HepG2 (cell line): ENCODE measurements at regions not wholly inside any gene's neighbourhood (a gene's known extent, or its start where the extent isn't known, plus 50 kb on each side); places are given as distances from the start of the nearest gene placed in this dataset.

Source experiments
- ATAC-seq: fragments of 200-7000 bp; cut with Tn5 transposase; 3 replicates; pipeline ENCODE4 v1.9.1; 2020; ENCODE audit warnings: mild to moderate bottlenecking, moderate library complexity
- BruUV-seq: library from RNA; stranded (reverse); fragments of 400-500 nt; replicated peaks from 2 replicates; lab custom pipeline; 2021; lab: Mats Ljungman, UMichigan
- CTCF ChIA-PET: fragments of 300-600 bp; formaldehyde crosslinking; extraction: SDS; loops from one replicate; lab custom pipeline; 2021; ENCODE audit warnings: low total read pairs, inconsistent platforms, low intra/inter-chr PET ratio; lab: Yijun Ruan, JAX
- POLR2A ChIA-PET: fragments of 350-600 bp; sonication (Branson Sonifier 250); formaldehyde crosslinking; loops from one replicate; lab custom pipeline; 2020; ENCODE audit warnings: antibody characterized with exemption, inconsistent platforms; lab: Yijun Ruan, JAX
- DNase-seq: peaks from one replicate; pipeline ENCODE4 v3.0.0-alpha.2; 2015; ENCODE audit warnings: low spot score
- FAIRE-seq: peaks from 3 replicates; lab custom pipeline; 2011; peaks lifted over from hg19 to GRCh38; lab: Jason Lieb, UNC
- H2AFZ ChIP-seq: one replicate; pipeline ENCODE4 v1.6.1; 2011; ENCODE audit warnings: low read length, inconsistent platforms
- H3K27ac ChIP-seq: fragments of 300-600 bp; 3 replicates; pipeline ENCODE4 v1.8.0; 2011; ENCODE audit warnings: mixed run types, mild to moderate bottlenecking, mixed read lengths, low read length, inconsistent platforms; ENCODE audit not compliant: insufficient read depth; ENCODE audit errors: extremely low read length
- H3K27me3 ChIP-seq, 2 experiments: fragments of 200-600 bp in 1 of 2; 2 replicates in 1 of 2; 3 replicates in 1 of 2; pipeline versions ENCODE4 v1.6.0 to v1.8.0; 2011; ENCODE audit warnings: low read length in 2 of 2, mild to moderate bottlenecking in 2 of 2, moderate library complexity in 2 of 2, inconsistent platforms in 1 of 2; ENCODE audit not compliant: insufficient read depth in 2 of 2, control insufficient read depth in 1 of 2
- H3K36me3 ChIP-seq, 2 experiments: fragments of 200-600 bp in 1 of 2; replicated peaks in 1 of 2; 2 replicates in 1 of 2; 3 replicates in 1 of 2; pipeline versions ENCODE4 v1.5.1 to v1.8.0; 2011; ENCODE audit warnings: low read length in 2 of 2, inconsistent platforms in 1 of 2; ENCODE audit not compliant: insufficient read depth in 2 of 2, control insufficient read depth in 1 of 2
- H3K4me1 ChIP-seq: 2 replicates; pipeline ENCODE4 v1.5.1; 2012; ENCODE audit warnings: low read length, inconsistent platforms; ENCODE audit not compliant: insufficient read depth
- H3K4me2 ChIP-seq: 2 replicates; pipeline ENCODE4 v1.6.0; 2011; ENCODE audit warnings: low read depth, low read length, inconsistent platforms
- H3K4me3 ChIP-seq, 3 experiments: fragments of 200-600 bp in 1 of 3; sonication (generic), shearing (Covaris generic) in 1 of 3; replicated peaks in 1 of 3; 2 replicates each; pipeline ENCODE4 v1.5.1; 2011 to 2016; ENCODE audit warnings: low read length in 3 of 3, inconsistent platforms in 2 of 3, low read depth in 2 of 3, mild to moderate bottlenecking in 2 of 3, control low read depth in 1 of 3, mixed read lengths in 1 of 3; ENCODE audit not compliant: insufficient read depth in 1 of 3
- H3K79me2 ChIP-seq: one replicate; pipeline ENCODE4 v1.6.1; 2011; ENCODE audit warnings: low read length, inconsistent platforms; ENCODE audit not compliant: insufficient read depth
- H3K9ac ChIP-seq: 2 replicates; pipeline ENCODE4 v1.6.0; 2011; ENCODE audit warnings: mild to moderate bottlenecking, low read depth, low read length, inconsistent platforms; ENCODE audit not compliant: insufficient read depth
- H3K9me3 ChIP-seq: 2 replicates; pipeline ENCODE4 v1.5.1; 2012; ENCODE audit warnings: mild to moderate bottlenecking, low read length
- H4K20me1 ChIP-seq: 2 replicates; pipeline ENCODE4 v1.6.0; 2011; ENCODE audit warnings: inconsistent platforms, mild to moderate bottlenecking, low read length, moderate library complexity; ENCODE audit not compliant: insufficient read depth
- CTCF ChIP-seq: sonication (generic); formaldehyde crosslinking; IDR thresholded peaks from 2 replicates; pipeline ENCODE4 v1.5.0; 2020; ENCODE audit warnings: mild to moderate bottlenecking, missing genetic modification reagents, moderate library complexity
- SMARCC2 ChIP-seq: fragments of 450-650 bp; IDR thresholded peaks from 2 replicates; pipeline ENCODE4 v1.6.1; 2017; ENCODE audit warnings: antibody characterized with exemption, mild to moderate bottlenecking
- SP1 ChIP-seq, 2 experiments: fragments of 450-650 bp in 1 of 2; sonication (generic) in 1 of 2; formaldehyde crosslinking in 1 of 2; IDR thresholded peaks; 2 replicates each; pipeline versions ENCODE4 v1.4.0 to v1.6.1; 2016 to 2020; ENCODE audit warnings: missing genetic modification reagents in 1 of 2
- STAG1 ChIP-seq: sonication (generic); formaldehyde crosslinking; IDR thresholded peaks from 2 replicates; pipeline ENCODE4 v1.4.0; 2020; ENCODE audit warnings: missing genetic modification reagents
- TAF15 ChIP-seq: fragments of 200-400 bp; formaldehyde crosslinking; IDR thresholded peaks from one replicate; pipeline ENCODE4 v1.6.1; 2018; ENCODE audit warnings: mild to moderate bottlenecking, low read depth, low read length; ENCODE audit not compliant: poor library complexity, severe bottlenecking
- TFAP4 ChIP-seq: sonication (generic); IDR thresholded peaks from 2 replicates; pipeline ENCODE4 v1.6.1; 2016; ENCODE audit warnings: low read depth, borderline replicate concordance
- XRCC5 ChIP-seq: fragments of 200-400 bp; formaldehyde crosslinking; optimal IDR thresholded peaks from 2 replicates; pipeline ENCODE3; 2017; ENCODE audit warnings: mild to moderate bottlenecking, low read length
- ZNF33B ChIP-seq: sonication (generic); formaldehyde crosslinking; IDR thresholded peaks from 2 replicates; pipeline ENCODE4 v1.5.1; 2020; ENCODE audit warnings: mild to moderate bottlenecking, missing genetic modification reagents
- ZNF382 ChIP-seq: sonication (generic); formaldehyde crosslinking; IDR thresholded peaks from 2 replicates; pipeline ENCODE4 v1.5.0; 2020; ENCODE audit warnings: missing genetic modification reagents, mild to moderate bottlenecking, borderline replicate concordance
- ZNF619 ChIP-seq: sonication (generic); formaldehyde crosslinking; IDR thresholded peaks from 2 replicates; pipeline ENCODE4 v1.4.0; 2020; ENCODE audit warnings: mild to moderate bottlenecking, missing genetic modification reagents
- ZNF687 ChIP-seq: sonication (generic); formaldehyde crosslinking; IDR thresholded peaks from 2 replicates; pipeline ENCODE4 v1.5.1; 2020; ENCODE audit warnings: mild to moderate bottlenecking, missing genetic modification reagents, moderate library complexity
- WGBS: methylation state at CpG from one replicate; pipeline ENCODE4 v1.1.6; 2017; ENCODE audit warnings: low lambda C conversion rate; 5-methylcytosine and 5-hydroxymethylcytosine counted together
- in situ Hi-C: cut with HindIII; loops from 2 replicates; pipeline ENCODE4 v1.10.0; 2017; ENCODE audit warnings: low pct_unique_long_range_greater_than_20kb; ENCODE audit not compliant: extremely low pct_ligation_motif_present
- intact Hi-C: fragments of 100-400 bp; cut with micrococcal nuclease; formaldehyde crosslinking; loops from one replicate; pipeline ENCODE4 v1.10.0; 2022; ENCODE audit not compliant: unreplicated experiment

GRCh38 chr21:28793043-28793442, 199.6 kb downstream of the LTN1 start:
- Histone ChIP-seq H3K4me2 (no peak overlapping the region), H3K79me2 (no peaks in the 10 kb centered on the region), H3K36me3 (no peaks in the 10 kb centered on the region), H3K27me3 (no peaks in the 10 kb centered on the region), H3K4me1 (no peaks in the 10 kb centered on the region), H2AFZ (no peak overlapping the region), H3K9ac (no peak overlapping the region), H3K9me3 (no peaks in the 10 kb centered on the region), H3K4me3 (no peak overlapping the region), H4K20me1 (no peaks in the 10 kb centered on the region), H3K27ac (no peak overlapping the region)
- intact Hi-C loops = no loop called here
- no peak for FAIRE-seq
- in situ Hi-C loops = no loop called here
- TF ChIP-seq STAG1 (CRISPR knock-in tag) = 0 out of 2 replicates have a peak, but pooled peaks have one; percentile 9
- peak; percentile 12; the same call in 1 of the 2 replicates for TF ChIP-seq CTCF (CRISPR knock-in tag)
- TF ChIP-seq ZNF382 (CRISPR knock-in tag) = no peak
- POLR2A ChIA-PET = no interaction called here
- ATAC-seq = no peak
- no TSS peak for BruUV-seq
- DNase-seq = no peak
- CTCF ChIA-PET = no interaction called here
- WGBS = 3% methylated on average over 2 of the region's 2 CpGs

GRCh38 chr21:28791595-28792282, 200.9 kb downstream of the LTN1 start:
- DNase-seq (no peak), ATAC-seq (no peak), FAIRE-seq (no peak)
- H2AFZ ChIP-seq = no peak overlapping the region
- H3K36me3 ChIP-seq = no peaks in the 10 kb centered on the region
- POLR2A ChIA-PET = no interaction called here
- intact Hi-C loops (no loop called here), in situ Hi-C loops (no loop called here)
- no peak overlapping the region for H3K4me3 ChIP-seq
- H3K9me3 ChIP-seq = no peaks in the 10 kb centered on the region
- CTCF ChIA-PET = no interaction called here
- H3K27me3 ChIP-seq = no peaks in the 10 kb centered on the region
- H3K4me1 ChIP-seq = no peaks in the 10 kb centered on the region
- no peak overlapping the region for H3K27ac ChIP-seq
- no peak overlapping the region for H3K4me2 ChIP-seq
- H4K20me1 ChIP-seq = no peaks in the 10 kb centered on the region
- WGBS = 41% methylated on average over 4 of the region's 4 CpGs
- H3K79me2 ChIP-seq = no peaks in the 10 kb centered on the region
- no TSS peak for BruUV-seq
- no peak overlapping the region for H3K9ac ChIP-seq
- TF ChIP-seq TFAP4 (no peak), ZNF619 (no peak), ZNF33B (CRISPR knock-in tag) (no peak), SMARCC2 (no peak), TAF15 (no peak), ZNF687 (CRISPR knock-in tag) (no peak), SP1 (IDR thresholded peaks at IDR 0.05) (no peak), SP1 (CRISPR knock-in tag; IDR thresholded peaks at IDR 0.05) (no peak), XRCC5 (no peak)
